Retina (tissue), 1 donor: ENCODE measurements at regions not wholly inside any gene's neighbourhood (a gene's known extent, or its start where the extent isn't known, plus 50 kb on each side); places are given as distances from the start of the nearest gene placed in this dataset.

Experiments
- DNase-seq: peaks from one replicate; pipeline ENCODE4 v3.0.0-alpha.2; 2016

DNA sequence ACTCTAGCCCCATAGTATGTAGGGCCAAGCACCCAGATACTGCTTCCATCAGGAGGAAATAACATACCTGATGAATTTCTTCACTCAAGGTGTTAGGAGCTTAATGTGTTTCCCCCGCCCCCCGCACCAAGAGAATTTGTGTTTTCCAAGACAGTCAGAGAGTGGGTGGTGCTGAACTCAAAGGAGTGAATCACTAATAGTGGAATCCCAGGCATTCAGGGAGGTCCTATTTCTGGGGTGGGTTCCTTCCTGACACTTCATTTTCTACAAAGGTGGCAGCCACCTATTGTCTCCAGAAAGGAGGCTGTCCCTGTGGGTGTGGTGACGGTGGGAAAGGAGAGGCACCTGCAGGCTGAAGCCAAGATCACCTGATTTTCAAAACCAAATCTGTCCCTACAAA lies 50.8 kb upstream of the ELF5 start:
- DNase-seq, result no peak

- DNase-seq, result no peak
These were observed 51.2 kb upstream of the ELF5 start for GRCh38 chr11:34564807-34565241.

DNA sequence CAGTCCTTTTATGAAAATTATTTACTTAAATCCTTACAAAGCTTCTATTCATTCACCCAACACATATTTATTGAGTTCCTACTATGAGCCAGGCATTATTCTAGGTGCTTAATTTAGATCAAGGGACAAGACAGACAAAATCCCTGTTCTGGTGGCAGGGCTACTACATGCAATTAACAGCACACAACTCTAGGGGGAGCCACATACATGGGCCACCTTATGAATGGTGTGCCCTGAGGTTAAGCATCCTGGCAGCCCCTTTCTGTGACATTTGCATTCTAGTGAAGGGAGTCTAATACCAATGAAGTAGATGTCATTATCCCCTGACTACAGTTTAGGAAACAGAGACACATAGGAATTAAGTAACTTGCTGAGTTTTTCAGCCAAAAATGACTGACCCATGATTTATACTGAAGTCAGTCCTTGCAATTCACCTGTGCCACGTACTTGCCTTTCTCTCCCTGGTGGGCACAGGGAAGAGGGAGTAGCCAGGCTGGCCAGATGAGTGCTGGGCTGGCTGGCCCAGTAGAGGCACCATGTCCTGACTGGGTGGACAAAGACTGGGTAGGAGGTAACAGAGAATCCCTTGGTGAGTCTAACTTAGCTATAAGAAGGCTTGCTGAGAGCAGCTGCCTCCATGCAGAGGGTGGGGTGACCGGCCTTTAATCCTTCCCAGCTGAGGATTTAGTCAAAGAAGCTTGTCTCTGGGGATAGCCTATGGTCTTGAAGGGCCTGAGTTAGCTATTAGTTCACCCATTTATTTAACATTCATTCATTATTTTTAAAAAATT lies 52.0 kb upstream of the ELF5 start:
- peak; percentile 19 for DNase-seq

GRCh38 chr11:34566208-34566551 lies 52.6 kb upstream of the ELF5 start:
- no peak for DNase-seq

- DNase-seq, result no peak
These were observed 53.1 kb upstream of the ELF5 start for GRCh38 chr11:34566736-34567135.

DNA sequence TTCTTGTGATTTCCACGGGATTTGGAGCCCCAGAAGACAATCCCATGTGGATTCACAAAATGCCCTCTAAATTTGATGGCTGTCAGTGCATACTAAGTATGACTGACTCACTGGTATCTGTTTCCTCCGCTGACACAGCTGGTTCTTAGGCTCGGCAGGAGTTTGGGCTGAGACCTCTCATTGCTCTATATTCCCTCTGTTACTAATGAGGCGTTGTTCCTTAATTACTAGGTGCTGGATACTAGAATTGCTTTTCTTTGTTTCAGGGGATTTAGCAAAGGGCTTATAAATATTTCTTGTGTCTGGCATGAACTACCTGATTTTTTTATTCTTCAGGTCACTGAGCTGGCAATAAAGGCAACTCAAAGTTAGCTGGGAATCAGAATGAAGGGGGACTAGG lies 53.2 kb upstream of the EHF start:
- DNase-seq, result no peak

DNA sequence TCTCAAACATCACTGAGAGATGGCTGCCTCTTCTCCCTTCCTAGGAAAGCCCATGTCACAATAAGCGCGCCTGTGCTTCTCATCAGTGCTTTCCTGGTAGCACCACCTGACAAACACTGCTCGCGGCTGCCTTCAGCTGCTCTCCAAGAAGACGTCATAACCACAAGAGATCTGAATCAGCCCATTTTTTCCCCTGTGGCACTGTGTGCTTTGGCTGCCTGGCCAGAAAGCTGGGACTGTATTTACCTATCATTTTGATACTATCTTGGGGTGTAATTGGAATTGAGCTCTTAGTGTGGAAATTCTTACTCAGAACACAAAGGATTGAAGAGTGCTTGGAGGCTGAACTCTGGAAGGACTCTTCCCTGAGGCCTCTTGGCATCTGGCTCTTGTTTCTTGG lies 50.3 kb upstream of the EHF start:
- DNase-seq, result no peak
